ENCODE measurements at regions not wholly inside any gene's neighbourhood (a gene's known extent, or its start where the extent isn't known, plus 50 kb on each side); places are given as distances from the start of the nearest gene placed in this dataset.

DNA sequence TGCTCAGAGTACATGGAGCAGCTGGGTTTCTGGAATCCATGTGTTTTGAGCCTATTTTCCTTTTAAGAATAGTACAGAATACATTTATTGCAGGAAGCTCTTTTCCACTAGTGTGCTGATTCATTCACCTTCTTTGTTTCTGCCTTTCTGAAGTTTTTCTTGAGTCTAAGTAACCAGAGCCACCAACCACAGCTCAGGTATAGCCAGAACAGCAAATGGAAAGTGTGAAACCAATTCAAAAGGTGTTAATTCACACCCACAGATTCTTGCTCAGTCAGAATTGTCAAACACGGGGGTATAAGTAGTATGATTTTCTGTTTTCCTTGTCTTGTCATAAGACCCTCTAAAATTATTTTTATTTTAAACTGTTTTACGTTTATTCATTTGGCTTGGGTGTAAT lies 75.9 kb upstream of the DYNAP start:
- no peaks in the 10 kb centered on the region for H3K4me1 ChIP-seq
- no peaks in the 10 kb centered on the region for H3K27me3 ChIP-seq
- no peak for TF ChIP-seq EP300 (IDR thresholded peaks at IDR 0.05)
- no peak for TF ChIP-seq POLR2AphosphoS5 (IDR thresholded peaks at IDR 0.05)
- TF ChIP-seq POLR2A (IDR thresholded peaks at IDR 0.05) = no peak
- TF ChIP-seq, protein P1, sequence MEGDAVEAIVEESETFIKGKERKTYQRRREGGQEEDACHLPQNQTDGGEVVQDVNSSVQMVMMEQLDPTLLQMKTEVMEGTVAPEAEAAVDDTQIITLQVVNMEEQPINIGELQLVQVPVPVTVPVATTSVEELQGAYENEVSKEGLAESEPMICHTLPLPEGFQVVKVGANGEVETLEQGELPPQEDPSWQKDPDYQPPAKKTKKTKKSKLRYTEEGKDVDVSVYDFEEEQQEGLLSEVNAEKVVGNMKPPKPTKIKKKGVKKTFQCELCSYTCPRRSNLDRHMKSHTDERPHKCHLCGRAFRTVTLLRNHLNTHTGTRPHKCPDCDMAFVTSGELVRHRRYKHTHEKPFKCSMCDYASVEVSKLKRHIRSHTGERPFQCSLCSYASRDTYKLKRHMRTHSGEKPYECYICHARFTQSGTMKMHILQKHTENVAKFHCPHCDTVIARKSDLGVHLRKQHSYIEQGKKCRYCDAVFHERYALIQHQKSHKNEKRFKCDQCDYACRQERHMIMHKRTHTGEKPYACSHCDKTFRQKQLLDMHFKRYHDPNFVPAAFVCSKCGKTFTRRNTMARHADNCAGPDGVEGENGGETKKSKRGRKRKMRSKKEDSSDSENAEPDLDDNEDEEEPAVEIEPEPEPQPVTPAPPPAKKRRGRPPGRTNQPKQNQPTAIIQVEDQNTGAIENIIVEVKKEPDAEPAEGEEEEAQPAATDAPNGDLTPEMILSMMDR (IDR thresholded peaks at IDR 0.05) = no peak
- DNase-seq (ENCODE audit: low spot score in 2 of 2) = no peak
- H3K27ac ChIP-seq = no peak overlapping the region
- H3K4me3 ChIP-seq = no peak overlapping the region
- no peaks in the 10 kb centered on the region for H3K36me3 ChIP-seq
- no peaks in the 10 kb centered on the region for H3K9me3 ChIP-seq
- WGBS = 40% methylated on average over 2 of the region's 2 CpGs

DNA sequence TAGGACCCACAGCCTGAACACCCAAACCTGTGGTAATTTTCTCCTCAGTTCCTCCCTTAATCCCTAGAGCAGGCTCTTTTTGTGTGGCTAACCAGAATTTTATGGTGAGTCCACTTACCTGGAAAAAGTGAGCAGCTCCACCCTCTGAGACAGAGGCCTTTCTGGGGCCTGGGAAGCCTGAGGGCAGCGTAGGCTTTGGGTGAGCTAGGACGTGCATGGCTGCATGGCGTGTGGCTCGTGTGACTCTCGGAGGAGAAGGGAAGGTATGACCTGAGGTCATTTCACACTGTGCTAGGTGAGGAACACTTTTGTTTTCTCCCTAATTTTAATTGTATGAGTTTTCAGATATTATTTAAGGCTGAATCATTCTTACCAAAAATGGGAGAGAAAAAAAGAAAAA lies 73.5 kb upstream of the DYNAP start:
- Histone ChIP-seq H3K4me3 (no peak overlapping the region), H3K27me3 (no peaks in the 10 kb centered on the region), H3K4me1 (no peaks in the 10 kb centered on the region), H3K36me3 (no peaks in the 10 kb centered on the region), H3K27ac (no peak overlapping the region), H3K9me3 (no peaks in the 10 kb centered on the region)
- WGBS = 98% methylated on average over 5 of the region's 5 CpGs
- TF ChIP-seq POLR2AphosphoS5 (IDR thresholded peaks at IDR 0.05) (no peak), POLR2A (IDR thresholded peaks at IDR 0.05) (no peak), EP300 (IDR thresholded peaks at IDR 0.05) (no peak)
- TF ChIP-seq, protein P1 (IDR thresholded peaks at IDR 0.05) = no peak
- no peak for DNase-seq (ENCODE audit: low spot score in 2 of 2)

DNA sequence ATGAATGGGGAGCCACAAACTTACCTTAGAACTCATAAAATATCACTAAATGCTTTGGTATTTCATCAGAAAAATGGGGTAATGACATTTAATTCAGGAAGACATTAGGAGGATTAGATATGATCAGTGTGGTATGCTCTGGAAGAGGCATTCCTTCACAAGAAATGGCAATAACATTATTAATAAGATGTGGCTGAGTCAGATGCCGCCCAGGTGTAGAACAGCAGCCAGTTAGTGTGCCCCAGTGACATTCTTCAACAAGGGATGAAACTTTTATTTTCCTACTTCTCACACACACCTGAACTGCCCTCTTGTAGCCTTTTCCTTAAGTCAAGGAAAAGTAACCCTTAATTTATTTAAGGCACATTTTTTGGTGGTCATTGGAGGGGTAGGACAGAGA lies 69.2 kb upstream of the DYNAP start:
- no peak for DNase-seq (ENCODE audit: low spot score in 2 of 2)
- Histone ChIP-seq H3K27ac (no peak overlapping the region), H3K4me1 (no peaks in the 10 kb centered on the region), H3K4me3 (no peak overlapping the region), H3K9me3 (no peaks in the 10 kb centered on the region), H3K36me3 (no peaks in the 10 kb centered on the region), H3K27me3 (no peaks in the 10 kb centered on the region)
- TF ChIP-seq POLR2AphosphoS5 (IDR thresholded peaks at IDR 0.05) = no peak
- TF ChIP-seq, protein P1 (IDR thresholded peaks at IDR 0.05) = no peak
- no peak for TF ChIP-seq EP300 (IDR thresholded peaks at IDR 0.05)
- TF ChIP-seq POLR2A (IDR thresholded peaks at IDR 0.05) = no peak
- WGBS = 87% methylated on average over 1 of the region's 1 CpG

DNA sequence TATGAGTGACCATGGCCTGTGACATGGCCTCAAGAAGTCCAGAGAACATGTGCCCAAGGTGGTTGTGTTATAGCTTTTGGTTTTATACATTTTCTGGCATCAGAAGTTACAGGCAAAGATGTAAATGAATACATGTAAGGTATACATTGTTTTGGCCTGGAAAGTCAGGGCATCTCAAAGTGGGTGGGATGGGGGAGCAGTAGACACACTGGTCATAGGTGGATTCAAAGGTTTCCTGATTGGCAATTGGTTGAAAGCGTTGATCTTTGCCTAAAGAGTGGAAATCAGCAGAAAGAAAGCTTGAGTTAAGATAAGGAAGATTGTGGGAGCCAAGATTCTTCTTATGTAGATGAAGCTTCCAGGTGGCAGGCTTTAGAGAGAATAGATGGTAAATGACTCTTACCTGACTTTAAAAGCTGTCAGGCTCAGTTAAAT lies 62.1 kb upstream of the DYNAP start:
- Histone ChIP-seq H3K27me3 (no peaks in the 10 kb centered on the region), H3K4me3 (no peak overlapping the region), H3K4me1 (no peaks in the 10 kb centered on the region), H3K36me3 (no peaks in the 10 kb centered on the region), H3K27ac (no peak overlapping the region), H3K9me3 (no peaks in the 10 kb centered on the region)
- TF ChIP-seq, protein P1 (IDR thresholded peaks at IDR 0.05) = no peak
- TF ChIP-seq EP300 (IDR thresholded peaks at IDR 0.05) = no peak
- TF ChIP-seq POLR2AphosphoS5 (IDR thresholded peaks at IDR 0.05) = no peak
- TF ChIP-seq POLR2A (IDR thresholded peaks at IDR 0.05) = no peak
- no peak for DNase-seq (ENCODE audit: low spot score in 2 of 2)
- WGBS = 55% methylated on average over 1 of the region's 1 CpG

DNA sequence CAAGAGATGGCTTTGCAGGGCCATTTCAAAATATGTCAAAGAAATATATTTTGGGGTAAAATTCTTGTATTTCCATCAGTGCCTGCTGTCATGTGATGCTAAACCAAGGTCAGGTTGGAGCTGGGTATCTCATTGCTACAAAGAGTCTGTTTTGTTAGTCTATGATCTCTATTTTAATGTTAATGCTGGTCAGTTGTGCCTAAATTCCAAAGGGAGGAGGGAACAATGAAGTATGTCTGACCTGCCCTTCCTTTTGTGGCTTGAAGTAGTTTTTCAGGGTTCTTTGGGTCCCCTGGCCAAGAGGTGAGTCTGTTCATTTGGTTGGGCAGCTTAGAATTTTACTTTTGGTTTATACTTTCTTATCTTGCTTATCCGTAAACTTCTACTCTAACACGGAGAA lies 61.6 kb upstream of the DYNAP start:
- Histone ChIP-seq H3K27ac (no peak overlapping the region), H3K9me3 (no peaks in the 10 kb centered on the region), H3K4me3 (no peak overlapping the region), H3K27me3 (no peaks in the 10 kb centered on the region), H3K36me3 (no peaks in the 10 kb centered on the region), H3K4me1 (no peaks in the 10 kb centered on the region)
- no peak for DNase-seq (ENCODE audit: low spot score in 2 of 2)
- TF ChIP-seq EP300 (IDR thresholded peaks at IDR 0.05) (no peak), POLR2A (IDR thresholded peaks at IDR 0.05) (no peak), POLR2AphosphoS5 (IDR thresholded peaks at IDR 0.05) (no peak)
- TF ChIP-seq, protein P1 (IDR thresholded peaks at IDR 0.05) = no peak
- 64% methylated on average over 2 of the region's 2 CpGs for WGBS
